ENCODE measurements at regions not wholly inside any gene's neighbourhood (a gene's known extent, or its start where the extent isn't known, plus 50 kb on each side); places are given as distances from the start of the nearest gene placed in this dataset.

DNA sequence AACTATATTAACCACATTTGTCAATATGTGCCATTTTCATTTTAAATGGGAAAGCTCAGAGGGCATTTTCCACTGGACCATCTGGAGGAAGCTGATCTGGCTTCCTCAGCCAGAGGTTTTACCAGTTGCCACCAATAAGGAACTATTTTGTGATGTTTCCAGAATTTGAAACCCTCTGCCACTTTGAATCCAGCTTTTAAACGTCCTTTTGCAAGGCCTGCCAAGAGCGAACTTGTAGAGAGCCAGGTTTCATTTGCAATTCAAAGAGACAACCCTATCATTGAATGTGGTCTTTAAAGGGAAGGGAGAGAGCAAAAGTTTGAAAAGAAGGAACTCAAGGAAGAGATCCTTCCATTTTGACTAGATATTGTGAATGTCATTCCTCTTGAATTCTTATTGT is 123.3 kb upstream of the CHL1 start:
- no peaks in the 10 kb centered on the region for H3K9me2 ChIP-seq (ENCODE audit: insufficient read depth)
- WGBS, 2 experiments (ENCODE audit: low coverage in 1 of 2, low lambda C conversion rate in 2 of 2, missing lambda C conversion rate in 2 of 2): 11 to 26% methylated on average over 2 of the region's 2 CpGs
- H3K9ac ChIP-seq: no peak overlapping the region
- H3K4me1 ChIP-seq (ENCODE audit: insufficient read depth): no peaks in the 10 kb centered on the region
- H2AFZ ChIP-seq: no peak overlapping the region
- no peaks in the 10 kb centered on the region for H4K20me1 ChIP-seq (ENCODE audit: insufficient read depth)
- no peak for DNase-seq
- H3K79me2 ChIP-seq (ENCODE audit: insufficient read depth): no peaks in the 10 kb centered on the region
- in situ Hi-C loops (cut with MboI): no loop called here
- H3K27ac ChIP-seq: no peak overlapping the region
- no peak overlapping the region for H3K4me3 ChIP-seq
- H3K27me3 ChIP-seq (replicated peaks; ENCODE audit: insufficient read depth): no peaks in the 10 kb centered on the region
- no peaks in the 10 kb centered on the region for H3K9me3 ChIP-seq (ENCODE audit: low read depth)
- no peak for TF ChIP-seq EZH2phosphoT487 (IDR thresholded peaks at IDR 0.05; ENCODE audit: insufficient read depth, low read depth)
- TF ChIP-seq EZH2 (IDR thresholded peaks at IDR 0.05; ENCODE audit: insufficient read depth, poor library complexity, severe bottlenecking): no peak
- no peaks in the 10 kb centered on the region for H3K36me3 ChIP-seq (ENCODE audit: low read depth)
- H3K4me2 ChIP-seq (ENCODE audit: unreplicated experiment): no peak overlapping the region
- no peaks in the 10 kb centered on the region for H3F3A ChIP-seq (ENCODE audit: insufficient read depth)

DNA sequence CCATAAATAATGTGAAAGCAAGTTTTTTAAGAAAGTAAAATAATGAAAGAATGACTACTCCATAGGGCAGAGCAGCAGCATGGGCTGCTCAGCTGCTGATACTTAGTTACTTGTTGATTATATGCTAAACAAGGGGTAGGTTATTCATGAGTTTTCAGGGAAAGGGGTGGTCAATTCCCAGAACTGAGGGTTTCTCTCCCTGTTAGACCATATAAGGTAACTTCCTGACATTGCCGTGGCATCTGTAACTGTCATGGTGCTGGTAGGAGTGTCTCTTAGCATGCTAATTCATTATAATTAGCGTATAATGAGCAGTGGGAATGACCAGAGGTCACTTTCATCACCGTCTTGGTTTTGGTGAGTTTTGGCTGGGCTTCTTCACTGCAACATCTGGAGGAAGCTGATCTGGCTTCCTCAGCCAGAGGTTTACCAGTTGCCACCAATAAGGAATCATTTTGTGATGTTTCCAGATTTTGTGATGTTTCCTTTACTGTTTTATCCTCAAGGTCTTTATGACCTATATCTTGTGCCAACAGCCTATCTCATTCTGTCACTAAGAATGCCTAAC is 121.8 kb upstream of the CHL1 start:
- in situ Hi-C loops (cut with MboI): no loop called here
- Histone ChIP-seq H3K9me3 (ENCODE audit: low read depth) (no peaks in the 10 kb centered on the region), H3K79me2 (ENCODE audit: insufficient read depth) (no peaks in the 10 kb centered on the region), H3K4me1 (ENCODE audit: insufficient read depth) (no peaks in the 10 kb centered on the region), H3K9me2 (ENCODE audit: insufficient read depth) (no peaks in the 10 kb centered on the region), H3K9ac (no peak overlapping the region), H2AFZ (no peak overlapping the region), H3K27ac (no peak overlapping the region), H3K36me3 (ENCODE audit: low read depth) (no peaks in the 10 kb centered on the region), H3K4me2 (ENCODE audit: unreplicated experiment) (no peak overlapping the region), H3F3A (ENCODE audit: insufficient read depth) (no peaks in the 10 kb centered on the region), H4K20me1 (ENCODE audit: insufficient read depth) (no peaks in the 10 kb centered on the region), H3K27me3 (replicated peaks; ENCODE audit: insufficient read depth) (no peaks in the 10 kb centered on the region), H3K4me3 (no peak overlapping the region)
- WGBS, 2 experiments (ENCODE audit: low coverage in 1 of 2, low lambda C conversion rate in 2 of 2, missing lambda C conversion rate in 2 of 2): 53 to 69% methylated on average over 3 of the region's 3 CpGs
- no peak for DNase-seq
- TF ChIP-seq EZH2 (IDR thresholded peaks at IDR 0.05; ENCODE audit: insufficient read depth, poor library complexity, severe bottlenecking) (no peak), EZH2phosphoT487 (IDR thresholded peaks at IDR 0.05; ENCODE audit: insufficient read depth, low read depth) (no peak)

DNA sequence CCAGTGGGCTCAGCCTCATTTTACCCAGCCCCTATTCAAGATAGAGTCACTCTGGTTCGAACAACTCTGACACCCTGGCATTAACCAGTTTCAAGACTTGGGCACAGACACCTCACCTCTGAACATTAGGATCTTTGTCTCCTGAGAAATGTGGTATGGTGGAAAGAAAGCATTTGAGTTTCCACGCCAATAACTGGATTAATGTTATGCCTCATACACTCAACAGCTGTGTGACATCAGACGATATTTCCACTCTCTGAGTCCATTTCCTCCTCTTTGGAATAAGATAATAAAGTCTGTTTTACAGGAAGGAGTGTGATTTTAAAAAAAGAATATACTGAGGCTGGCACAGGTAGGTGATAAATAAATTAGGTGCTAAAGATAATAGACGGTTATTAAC is 121.3 kb upstream of the CHL1 start:
- Histone ChIP-seq H3K4me3 (no peak overlapping the region), H3K9me3 (ENCODE audit: low read depth) (no peaks in the 10 kb centered on the region), H3K9ac (no peak overlapping the region), H3K4me2 (ENCODE audit: unreplicated experiment) (no peak overlapping the region), H3K9me2 (ENCODE audit: insufficient read depth) (no peaks in the 10 kb centered on the region), H3K36me3 (ENCODE audit: low read depth) (no peaks in the 10 kb centered on the region), H3K79me2 (ENCODE audit: insufficient read depth) (no peaks in the 10 kb centered on the region), H2AFZ (no peak overlapping the region), H3F3A (ENCODE audit: insufficient read depth) (no peaks in the 10 kb centered on the region), H3K4me1 (ENCODE audit: insufficient read depth) (no peaks in the 10 kb centered on the region), H3K27me3 (replicated peaks; ENCODE audit: insufficient read depth) (no peaks in the 10 kb centered on the region), H3K27ac (no peak overlapping the region), H4K20me1 (ENCODE audit: insufficient read depth) (no peaks in the 10 kb centered on the region)
- DNase-seq: peak; percentile 14
- no peak for TF ChIP-seq EZH2 (IDR thresholded peaks at IDR 0.05; ENCODE audit: insufficient read depth, poor library complexity, severe bottlenecking)
- TF ChIP-seq EZH2phosphoT487 (IDR thresholded peaks at IDR 0.05; ENCODE audit: insufficient read depth, low read depth): no peak
- in situ Hi-C loops (cut with MboI): no loop called here
- 14 to 20% methylated on average over 4 of the region's 4 CpGs for WGBS, 2 experiments (ENCODE audit: low coverage in 1 of 2, low lambda C conversion rate in 2 of 2, missing lambda C conversion rate in 2 of 2)

DNA sequence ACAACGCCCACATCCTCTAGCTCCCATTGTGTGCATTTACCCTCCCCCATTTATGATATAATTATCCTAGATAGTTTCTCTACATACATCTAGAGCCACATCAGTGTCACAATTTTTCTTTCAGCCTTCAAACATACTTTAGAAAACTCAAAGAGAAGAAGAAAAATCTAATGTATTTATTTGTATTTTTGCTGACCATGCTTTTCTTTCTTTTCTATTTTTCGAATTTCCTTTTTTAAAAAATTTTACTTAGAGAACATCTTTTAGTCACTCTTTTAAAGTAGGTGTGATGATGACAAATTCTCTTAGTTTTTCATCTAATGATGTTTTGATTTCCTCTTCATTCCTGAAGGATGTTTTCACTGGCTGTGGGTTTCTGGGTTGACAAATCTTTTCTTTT is 117.0 kb upstream of the CHL1 start:
- H3K27ac ChIP-seq: no peak overlapping the region
- H4K20me1 ChIP-seq (ENCODE audit: insufficient read depth): no peaks in the 10 kb centered on the region
- H3K4me2 ChIP-seq (ENCODE audit: unreplicated experiment): no peak overlapping the region
- in situ Hi-C loops (cut with MboI): no loop called here
- WGBS, 2 experiments (ENCODE audit: low coverage in 1 of 2, low lambda C conversion rate in 2 of 2, missing lambda C conversion rate in 2 of 2): 36% methylated on average over 2 of the region's 2 CpGs
- TF ChIP-seq EZH2 (IDR thresholded peaks at IDR 0.05; ENCODE audit: insufficient read depth, poor library complexity, severe bottlenecking) (no peak), EZH2phosphoT487 (IDR thresholded peaks at IDR 0.05; ENCODE audit: insufficient read depth, low read depth) (no peak)
- no peaks in the 10 kb centered on the region for H3K9me2 ChIP-seq (ENCODE audit: insufficient read depth)
- H3K27me3 ChIP-seq (replicated peaks; ENCODE audit: insufficient read depth): no peaks in the 10 kb centered on the region
- no peaks in the 10 kb centered on the region for H3K9me3 ChIP-seq (ENCODE audit: low read depth)
- no peak overlapping the region for H2AFZ ChIP-seq
- no peaks in the 10 kb centered on the region for H3K79me2 ChIP-seq (ENCODE audit: insufficient read depth)
- no peaks in the 10 kb centered on the region for H3F3A ChIP-seq (ENCODE audit: insufficient read depth)
- no peak overlapping the region for H3K9ac ChIP-seq
- H3K4me3 ChIP-seq: no peak overlapping the region
- no peaks in the 10 kb centered on the region for H3K4me1 ChIP-seq (ENCODE audit: insufficient read depth)
- DNase-seq: no peak
- no peaks in the 10 kb centered on the region for H3K36me3 ChIP-seq (ENCODE audit: low read depth)

DNA sequence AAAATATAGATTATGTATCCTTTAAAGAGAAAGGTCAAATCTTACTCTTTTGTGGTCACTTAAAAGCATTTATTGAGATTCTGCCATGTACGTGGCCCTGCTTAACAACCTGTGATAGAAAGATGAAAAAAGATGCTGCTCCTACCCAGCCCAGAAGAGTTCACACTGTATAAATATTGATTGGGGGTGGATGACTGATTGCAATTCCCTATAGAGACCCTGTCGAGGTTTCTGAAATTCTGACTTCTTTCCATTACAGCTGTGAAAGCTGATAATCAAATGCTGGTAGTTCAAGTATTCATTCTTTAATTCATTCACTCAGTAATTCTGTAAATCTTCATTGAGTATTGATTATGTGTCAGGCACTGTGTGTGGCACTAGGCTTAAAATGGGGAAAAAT is 114.1 kb upstream of the CHL1 start:
- WGBS, 2 experiments (ENCODE audit: low coverage in 1 of 2, low lambda C conversion rate in 2 of 2, missing lambda C conversion rate in 2 of 2): 15 to 23% methylated on average over 2 of the region's 2 CpGs
- no peak for TF ChIP-seq EZH2 (IDR thresholded peaks at IDR 0.05; ENCODE audit: insufficient read depth, poor library complexity, severe bottlenecking)
- TF ChIP-seq EZH2phosphoT487 (IDR thresholded peaks at IDR 0.05; ENCODE audit: insufficient read depth, low read depth): no peak
- H3K36me3 ChIP-seq (ENCODE audit: low read depth): no peaks in the 10 kb centered on the region
- H3K27me3 ChIP-seq (replicated peaks; ENCODE audit: insufficient read depth): no peaks in the 10 kb centered on the region
- H3K4me3 ChIP-seq: no peak overlapping the region
- no peaks in the 10 kb centered on the region for H3K4me1 ChIP-seq (ENCODE audit: insufficient read depth)
- H3K4me2 ChIP-seq (ENCODE audit: unreplicated experiment): no peak overlapping the region
- no peaks in the 10 kb centered on the region for H3F3A ChIP-seq (ENCODE audit: insufficient read depth)
- in situ Hi-C loops (cut with MboI): no loop called here
- H3K9ac ChIP-seq: no peak overlapping the region
- DNase-seq: no peak
- no peak overlapping the region for H2AFZ ChIP-seq
- H3K9me3 ChIP-seq (ENCODE audit: low read depth): no peaks in the 10 kb centered on the region
- no peaks in the 10 kb centered on the region for H4K20me1 ChIP-seq (ENCODE audit: insufficient read depth)
- H3K27ac ChIP-seq: no peak overlapping the region
- no peaks in the 10 kb centered on the region for H3K79me2 ChIP-seq (ENCODE audit: insufficient read depth)
- H3K9me2 ChIP-seq (ENCODE audit: insufficient read depth): no peaks in the 10 kb centered on the region
